GM04503 (cell line): ENCODE measurements at regions not wholly inside any gene's neighbourhood (a gene's known extent, or its start where the extent isn't known, plus 50 kb on each side); places are given as distances from the start of the nearest gene placed in this dataset.
"Not testable (repeated sequence)": the region's sequence is repeated elsewhere in the genome, so short reads cannot be mapped to it uniquely, and the experiment has no call there.

Experiments
- DNase-seq: peaks from one replicate; pipeline ENCODE4 v3.0.0-alpha.2; 2012; ENCODE audit warnings: low read depth

- peak; percentile 45 for DNase-seq
These were observed 206.9 kb downstream of the NPIPB11 start for GRCh38 chr16:29199626-29200025.

GRCh38 chr16:29198731-29199521, 207.6 kb downstream of the NPIPB11 start:
- DNase-seq = no peak

- DNase-seq = no peak
These were observed 208.3 kb downstream of the NPIPB11 start for GRCh38 chr16:29198231-29198630.

- not testable (repeated sequence) for DNase-seq
These were observed 208.9 kb downstream of the NPIPB11 start for GRCh38 chr16:29197494-29198100.

GRCh38 chr16:29196746-29197145, 209.8 kb downstream of the NPIPB11 start:
- not testable (repeated sequence) for DNase-seq

GRCh38 chr16:29195116-29195872, 210.4 kb downstream of the LAT start:
- DNase-seq = peak; percentile 73

- not testable (repeated sequence) for DNase-seq
These were observed 209.5 kb downstream of the LAT start for GRCh38 chr16:29194185-29194844.

- DNase-seq = not testable (repeated sequence)
These were observed 208.8 kb downstream of the LAT start for GRCh38 chr16:29193634-29194033.

- DNase-seq = not testable (repeated sequence)
These were observed 208.4 kb downstream of the LAT start for GRCh38 chr16:29193248-29193574.

- DNase-seq = no peak
These were observed 207.7 kb downstream of the LAT start for GRCh38 chr16:29192329-29193247.

GRCh38 chr16:29191636-29192180, 206.9 kb downstream of the LAT start:
- not testable (repeated sequence) for DNase-seq

- not testable (repeated sequence) for DNase-seq
These were observed 205.9 kb downstream of the LAT start for GRCh38 chr16:29190553-29191431.

- DNase-seq = not testable (repeated sequence)
These were observed 204.0 kb downstream of the LAT start for GRCh38 chr16:29188806-29189205.

- DNase-seq = not testable (repeated sequence)
These were observed 201.7 kb downstream of the LAT start for GRCh38 chr16:29186306-29187220.

- DNase-seq = not testable (repeated sequence)
These were observed 201.0 kb downstream of the LAT start for GRCh38 chr16:29185872-29186271.

- not testable (repeated sequence) for DNase-seq
These were observed 200.0 kb downstream of the LAT start for GRCh38 chr16:29184738-29185438.

- not testable (repeated sequence) for DNase-seq
These were observed 198.4 kb downstream of the LAT start for GRCh38 chr16:29182940-29183868.
